PC-9 (cell line): ENCODE measurements at regions not wholly inside any gene's neighbourhood (a gene's known extent, or its start where the extent isn't known, plus 50 kb on each side); places are given as distances from the start of the nearest gene placed in this dataset.

ENCODE experiments used
- BruUV-seq: library from RNA; stranded (reverse); fragments of 400-500 nt; replicated peaks from 2 replicates; lab custom pipeline; 2021; lab: Mats Ljungman, UMichigan
- CTCF ChIA-PET: fragments of 300-600 bp; sonication (Branson Sonifier 250); formaldehyde crosslinking; loops from one replicate; lab custom pipeline; 2022; ENCODE audit warnings: antibody characterized with exemption; lab: Charles Lee
- POLR2A ChIA-PET: fragments of 300-600 bp; sonication (Branson Sonifier 250); formaldehyde crosslinking; loops from one replicate; lab custom pipeline; 2022; ENCODE audit warnings: antibody characterized with exemption; ENCODE audit not compliant: unreplicated experiment; lab: Charles Lee
- DNase-seq, 2 experiments: peaks; one replicate each; pipeline versions ENCODE4 v3.0.0 to v3.0.0-alpha.2; 2015 to 2022; ENCODE audit warnings: mixed read lengths in 1 of 2
- H2AFZ ChIP-seq: fragments of 200-600 bp; sonication (generic); 2 replicates; pipeline ENCODE4 v1.8.1; 2017; ENCODE audit warnings: antibody characterized with exemption
- H3F3A ChIP-seq: fragments of 200-600 bp; sonication (generic); 2 replicates; pipeline ENCODE4 v1.8.1; 2017; ENCODE audit warnings: antibody characterized with exemption, mild to moderate bottlenecking, low read depth; ENCODE audit not compliant: insufficient read depth
- H3K27ac ChIP-seq: fragments of 200-600 bp; sonication (generic); 2 replicates; pipeline ENCODE4 v1.6.1; 2016; ENCODE audit warnings: mixed run types
- H3K27me3 ChIP-seq: fragments of 200-600 bp; sonication (generic); 2 replicates; pipeline ENCODE4 v1.6.1; 2016; ENCODE audit warnings: low read depth, mixed run types; ENCODE audit not compliant: insufficient read depth
- H3K36me3 ChIP-seq: fragments of 200-600 bp; sonication (generic); 2 replicates; pipeline ENCODE4 v1.6.1; 2016; ENCODE audit warnings: low read depth, mixed run types
- H3K4me1 ChIP-seq: fragments of 200-600 bp; sonication (generic); replicated peaks from 2 replicates; pipeline ENCODE4 v1.6.1; 2016; ENCODE audit warnings: mixed run types; ENCODE audit not compliant: insufficient read depth
- H3K4me2 ChIP-seq: fragments of 200-600 bp; sonication (generic); 2 replicates; pipeline ENCODE4 v1.6.1; 2017; ENCODE audit warnings: mixed run types
- H3K4me3 ChIP-seq: fragments of 200-600 bp; sonication (generic); 2 replicates; pipeline ENCODE4 v1.6.1; 2016; ENCODE audit warnings: mixed run types
- H3K79me2 ChIP-seq: fragments of 200-600 bp; sonication (generic); 2 replicates; pipeline ENCODE4 v1.6.1; 2017; ENCODE audit warnings: low read depth, mixed run types
- H3K9me2 ChIP-seq: fragments of 200-600 bp; sonication (generic); 2 replicates; pipeline ENCODE4 v1.8.1; 2017; ENCODE audit warnings: mild to moderate bottlenecking; ENCODE audit not compliant: insufficient read depth
- H3K9me3 ChIP-seq: fragments of 200-600 bp; sonication (generic); 2 replicates; pipeline ENCODE4 v1.8.1; 2016; ENCODE audit warnings: low read depth; ENCODE audit not compliant: insufficient read depth
- H4K20me1 ChIP-seq: fragments of 200-600 bp; sonication (generic); 2 replicates; pipeline ENCODE4 v1.8.1; 2017; ENCODE audit not compliant: insufficient read depth
- CTCF ChIP-seq: fragments of 200-600 bp; sonication (generic); conservative IDR thresholded peaks from 2 replicates; pipeline ENCODE4 v1.6.1; 2017; ENCODE audit warnings: mixed run types, antibody characterized with exemption, mild to moderate bottlenecking, moderate library complexity
- EZH2 ChIP-seq: fragments of 200-600 bp; sonication (generic); IDR thresholded peaks from 2 replicates; pipeline ENCODE4 v1.8.0; 2017; ENCODE audit warnings: antibody characterized with exemption, low read depth
- intact Hi-C: fragments of 100-400 bp; cut with micrococcal nuclease; formaldehyde crosslinking; loops from one replicate; pipeline ENCODE4 v1.10.0; 2022; ENCODE audit not compliant: unreplicated experiment

- TF ChIP-seq EZH2 (no peak), CTCF (no peak)
- Histone ChIP-seq H3K4me1 (peaks cover 28% of the 10 kb centered on the region), H3K27me3 (no peaks in the 10 kb centered on the region), H3K9me2 (no peaks in the 10 kb centered on the region), H3K79me2 (no peaks in the 10 kb centered on the region), H2AFZ (no peak overlapping the region), H3F3A (peaks cover 23% of the 10 kb centered on the region), H3K4me3 (no peak overlapping the region), H4K20me1 (no peaks in the 10 kb centered on the region), H3K27ac (no peak overlapping the region), H3K36me3 (no peaks in the 10 kb centered on the region), H3K4me2 (no peak overlapping the region), H3K9me3 (no peaks in the 10 kb centered on the region)
- intact Hi-C loops, result no loop called here
- no TSS peak for BruUV-seq
- ChIA-PET POLR2A (no interaction called here), CTCF (no interaction called here)
- no peak for DNase-seq
Measured at GRCh38 chr18:49694402-49694801, 118.9 kb downstream of the ACAA2 start.

GRCh38 chr18:49693717-49694005 lies 119.7 kb downstream of the ACAA2 start:
- BruUV-seq, result no TSS peak
- CTCF ChIA-PET, result no interaction called here

GRCh38 chr18:49692906-49693716 lies 120.2 kb downstream of the ACAA2 start:
- H3K4me3 ChIP-seq, result no peak overlapping the region
- no peak overlapping the region for H3K4me2 ChIP-seq
- H2AFZ ChIP-seq, result no peak overlapping the region
- no peak for DNase-seq
- no peaks in the 10 kb centered on the region for H3K9me3 ChIP-seq
- no peaks in the 10 kb centered on the region for H3K79me2 ChIP-seq
- H3K4me1 ChIP-seq, result peaks cover 29% of the 10 kb centered on the region
- H4K20me1 ChIP-seq, result no peaks in the 10 kb centered on the region
- no peaks in the 10 kb centered on the region for H3K27me3 ChIP-seq
- BruUV-seq, result no TSS peak
- H3K9me2 ChIP-seq, result no peaks in the 10 kb centered on the region
- TF ChIP-seq EZH2 (no peak), CTCF (no peak)
- no peak overlapping the region for H3K27ac ChIP-seq
- H3K36me3 ChIP-seq, result no peaks in the 10 kb centered on the region
- peaks cover 31% of the 10 kb centered on the region for H3F3A ChIP-seq
- CTCF ChIA-PET, result no interaction called here
- POLR2A ChIA-PET, result interaction anchor here (0.7 kb wide), 1 partner anchor 454 kb away, joined by 6 read pairs; no protein-coding TSS in a partner anchor
- intact Hi-C loops, result no loop called here

More at GRCh38 chr18:49693717-49694005, 119.7 kb downstream of the ACAA2 start:
- intact Hi-C loops, result no loop called here
- no peak overlapping the region for H2AFZ ChIP-seq
- H3F3A ChIP-seq, result peaks cover 30% of the 10 kb centered on the region
- POLR2A ChIA-PET, result interaction anchor here (0.7 kb wide), 1 partner anchor 453 kb away, joined by 6 read pairs; no protein-coding TSS in a partner anchor
- no peaks in the 10 kb centered on the region for H3K9me2 ChIP-seq
- no peak overlapping the region for H3K27ac ChIP-seq
- H4K20me1 ChIP-seq, result no peaks in the 10 kb centered on the region
- H3K4me3 ChIP-seq, result no peak overlapping the region
- peaks cover 29% of the 10 kb centered on the region for H3K4me1 ChIP-seq
- DNase-seq, result no peak
- no peaks in the 10 kb centered on the region for H3K9me3 ChIP-seq
- no peaks in the 10 kb centered on the region for H3K36me3 ChIP-seq
- no peaks in the 10 kb centered on the region for H3K79me2 ChIP-seq
- TF ChIP-seq EZH2, result no peak
- no peak for TF ChIP-seq CTCF
- H3K27me3 ChIP-seq, result no peaks in the 10 kb centered on the region
- no peak overlapping the region for H3K4me2 ChIP-seq
